GM18520 (cell line): ENCODE measurements at regions not wholly inside any gene's neighbourhood (a gene's known extent, or its start where the extent isn't known, plus 50 kb on each side); places are given as distances from the start of the nearest gene placed in this dataset.
"Not testable (repeated sequence)": the region's sequence is repeated elsewhere in the genome, so short reads cannot be mapped to it uniquely, and the experiment has no call there.

Experiments used
- ATAC-seq: cut with Tn5 transposase; IDR thresholded peaks from one replicate; pipeline ENCODE4 v1.9.1; 2021; ENCODE audit not compliant: unreplicated experiment

DNA sequence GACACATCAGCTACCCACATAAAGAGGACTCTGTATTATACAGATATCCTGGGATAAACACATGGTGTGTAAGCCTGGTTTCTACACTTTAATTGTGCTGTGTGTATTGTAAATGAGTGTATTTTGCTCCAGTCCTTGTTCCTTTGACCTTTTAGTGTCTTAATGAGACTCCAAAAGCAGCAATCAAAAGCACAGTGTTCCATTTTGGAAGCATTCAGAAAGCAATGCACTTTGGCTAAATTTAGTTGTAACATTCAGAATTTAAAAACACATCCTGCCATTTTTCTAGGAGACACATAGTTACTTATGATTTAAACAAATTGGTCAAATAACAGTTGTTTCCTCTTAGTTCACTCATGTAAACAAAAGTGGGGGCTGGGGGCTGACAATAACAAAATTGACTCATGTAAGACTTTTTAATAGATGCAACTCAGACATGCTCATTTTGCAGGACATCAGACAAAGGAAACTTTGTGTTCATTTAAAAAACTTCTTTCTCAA, 122.2 kb downstream of the GPR37 start:
- no peak for ATAC-seq

- ATAC-seq = no peak
Observed at GRCh38 chr7:124635416-124635815, 130.2 kb downstream of the GPR37 start.

DNA sequence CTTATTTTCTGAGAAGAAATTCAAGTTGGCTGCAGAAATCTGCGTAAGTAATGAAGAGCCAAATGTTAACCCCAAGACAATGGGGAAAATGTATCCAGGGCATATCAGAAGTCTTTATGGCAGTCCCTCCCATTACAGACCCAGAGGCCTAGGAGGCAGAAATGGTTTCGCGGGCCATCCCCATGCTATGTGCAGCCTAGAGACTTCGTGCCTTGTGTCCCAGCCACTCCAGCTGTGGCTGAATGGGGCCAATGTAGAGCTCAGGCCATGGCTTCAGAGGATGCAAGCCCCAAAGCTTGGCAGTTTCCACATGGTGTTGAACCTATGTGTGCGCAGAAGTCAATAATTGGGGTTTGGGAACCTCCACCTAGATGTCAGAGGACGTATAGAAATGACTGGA, 131.9 kb downstream of the GPR37 start:
- no peak for ATAC-seq

GRCh38 chr7:124630395-124630794, 135.2 kb downstream of the GPR37 start:
- ATAC-seq = no peak

GRCh38 chr7:124618871-124619270, 146.7 kb downstream of the GPR37 start:
- ATAC-seq = no peak

GRCh38 chr7:124618051-124618450, 147.5 kb downstream of the GPR37 start:
- not testable (repeated sequence) for ATAC-seq

DNA sequence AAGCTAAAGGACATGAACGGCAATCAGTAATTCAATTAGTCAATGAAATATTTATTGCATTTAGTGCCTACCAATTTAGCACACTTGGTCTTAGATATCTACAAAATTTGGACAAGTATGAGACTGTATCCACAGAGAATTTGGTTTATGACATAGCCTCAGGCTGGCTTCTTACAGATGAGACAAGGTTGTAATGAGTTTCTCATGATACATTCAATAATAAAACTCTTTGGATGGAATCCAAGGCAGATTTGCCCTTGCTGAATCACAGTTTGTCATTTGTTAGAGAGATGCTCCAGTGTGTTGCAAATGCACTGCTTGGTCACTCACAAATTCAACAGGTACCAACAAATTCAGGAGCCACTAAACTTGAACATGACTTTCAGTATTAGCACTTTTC, 162.5 kb downstream of the GPR37 start:
- no peak for ATAC-seq

GRCh38 chr7:124597509-124597908, 168.1 kb downstream of the GPR37 start:
- no peak for ATAC-seq

- no peak for ATAC-seq
Observed at GRCh38 chr7:124596881-124597280, 168.7 kb downstream of the GPR37 start.

DNA sequence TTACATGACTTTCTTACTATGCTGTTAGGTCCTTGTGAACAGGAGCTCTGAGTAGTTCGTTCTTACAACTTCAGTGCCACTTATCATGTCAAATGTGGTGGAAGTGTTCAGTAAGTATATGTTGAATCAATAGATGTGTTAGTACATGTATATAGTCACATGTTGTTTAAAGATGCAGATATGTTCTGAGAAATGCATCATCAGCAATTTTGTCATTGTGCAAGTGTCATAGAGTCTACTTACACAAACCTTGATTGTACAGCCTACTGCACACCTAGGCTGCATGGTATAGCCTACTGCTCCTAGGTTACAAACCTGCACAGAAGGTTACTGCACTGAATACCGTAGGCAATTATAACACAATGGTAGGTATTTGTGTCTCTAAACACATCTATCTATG, 174.8 kb downstream of the GPR37 start:
- ATAC-seq = no peak

DNA sequence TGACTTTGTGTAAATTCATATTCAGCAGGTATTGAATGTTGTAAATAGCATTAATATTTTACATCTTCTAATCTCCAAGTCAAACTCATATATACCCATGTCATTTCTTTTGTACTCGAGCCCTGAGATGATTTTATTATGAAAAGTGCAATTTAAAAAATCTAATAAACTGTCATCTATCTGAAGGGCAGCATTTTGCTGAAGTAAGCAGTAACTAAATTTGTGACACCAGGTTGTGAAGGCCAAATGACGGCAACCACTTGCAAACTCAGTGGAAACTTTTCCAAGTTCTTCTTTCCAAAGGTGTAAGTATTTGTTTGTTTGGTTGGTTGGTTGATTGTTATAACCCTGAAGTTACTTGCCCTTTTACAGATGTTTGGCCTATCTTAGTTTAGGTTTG, 188.3 kb downstream of the GPR37 start:
- no peak for ATAC-seq

DNA sequence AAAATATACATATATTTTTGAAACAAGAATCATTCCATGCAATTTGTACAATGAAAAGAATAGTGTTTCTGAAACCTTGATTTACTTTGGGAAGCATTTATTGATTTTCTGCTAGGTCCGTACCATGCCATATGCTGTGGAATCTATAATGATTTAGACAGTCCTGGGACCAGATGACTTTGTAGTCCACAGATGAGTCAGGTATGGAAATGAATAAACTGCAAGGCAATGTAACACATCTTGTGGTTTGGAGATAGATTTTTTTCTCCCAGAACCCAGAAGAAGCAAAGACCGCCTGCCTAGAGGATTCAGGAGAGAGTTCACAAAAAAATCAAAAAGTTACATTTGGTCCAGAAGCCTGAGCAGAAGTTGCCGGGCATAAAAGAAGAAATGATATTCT, 190.4 kb downstream of the GPR37 start:
- no peak for ATAC-seq

DNA sequence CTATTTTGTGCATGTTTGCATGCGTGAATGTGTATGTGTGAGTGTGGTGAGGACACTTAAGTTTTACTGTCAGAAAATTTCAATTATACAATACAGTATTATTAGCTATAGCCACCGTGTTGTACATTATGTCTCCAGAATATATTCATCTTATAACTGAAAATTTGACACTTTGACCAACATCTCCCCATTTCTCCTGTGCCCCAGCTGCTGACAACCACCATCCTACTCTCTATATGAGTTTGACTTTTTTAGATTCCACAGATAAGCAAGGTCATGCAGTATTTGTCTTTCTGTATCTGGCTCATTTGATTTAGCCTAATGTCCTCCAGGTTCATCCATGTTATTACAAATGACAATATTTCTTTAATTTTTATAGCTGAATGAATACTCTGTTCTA, 195.0 kb downstream of the GPR37 start:
- ATAC-seq = peak; percentile 88

DNA sequence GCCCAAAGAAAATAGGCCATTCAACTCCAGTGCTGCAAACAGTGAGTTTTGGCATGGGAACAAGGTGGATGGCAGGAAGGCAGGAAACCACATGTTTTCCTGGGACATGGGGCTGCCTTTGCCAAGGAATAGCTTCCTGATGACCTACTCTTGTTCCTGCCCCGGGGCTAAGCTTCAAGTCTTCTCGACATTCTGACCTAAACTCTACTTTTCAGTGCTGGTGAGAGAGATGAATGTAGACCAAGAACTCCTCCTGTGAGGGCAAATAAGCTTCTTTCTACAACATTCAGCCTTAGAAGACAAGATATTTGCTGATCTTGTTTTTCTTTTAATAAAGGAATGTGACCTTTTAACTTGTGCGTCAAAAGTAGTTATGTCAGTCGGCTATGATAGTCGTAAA, 199.0 kb downstream of the GPR37 start:
- no peak for ATAC-seq

DNA sequence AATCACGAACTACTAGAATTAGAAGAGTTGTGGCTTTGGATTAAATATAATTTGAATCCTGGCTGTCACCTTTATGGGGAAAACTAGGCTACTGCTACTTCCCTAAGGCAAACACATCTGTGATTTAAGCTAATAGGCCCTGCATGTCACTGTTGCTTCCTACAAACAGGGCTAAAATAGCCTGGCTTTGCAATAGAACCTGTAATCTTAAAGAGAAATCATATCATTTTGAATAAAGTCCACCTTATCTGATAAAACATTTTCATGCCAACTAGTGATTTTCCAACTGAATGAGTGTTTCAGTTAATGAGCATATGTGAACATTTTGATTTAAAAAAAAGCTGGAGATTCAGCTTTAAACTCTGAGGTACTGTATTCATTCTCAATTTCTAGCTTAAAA, 208.0 kb downstream of the GPR37 start:
- no peak for ATAC-seq

- ATAC-seq = no peak
Observed at GRCh38 chr7:124557101-124557500, 208.5 kb downstream of the GPR37 start.

- no peak for ATAC-seq
Observed at GRCh38 chr7:124553502-124553901, 212.1 kb downstream of the GPR37 start.

- no peak for ATAC-seq
Observed at GRCh38 chr7:124552217-124552616, 213.4 kb downstream of the GPR37 start.

GRCh38 chr7:124550036-124550435, 215.6 kb downstream of the GPR37 start:
- ATAC-seq = no peak

GRCh38 chr7:124542476-124542875, 223.1 kb downstream of the GPR37 start:
- ATAC-seq = no peak

GRCh38 chr7:124536156-124536762, 229.3 kb downstream of the GPR37 start:
- no peak for ATAC-seq

DNA sequence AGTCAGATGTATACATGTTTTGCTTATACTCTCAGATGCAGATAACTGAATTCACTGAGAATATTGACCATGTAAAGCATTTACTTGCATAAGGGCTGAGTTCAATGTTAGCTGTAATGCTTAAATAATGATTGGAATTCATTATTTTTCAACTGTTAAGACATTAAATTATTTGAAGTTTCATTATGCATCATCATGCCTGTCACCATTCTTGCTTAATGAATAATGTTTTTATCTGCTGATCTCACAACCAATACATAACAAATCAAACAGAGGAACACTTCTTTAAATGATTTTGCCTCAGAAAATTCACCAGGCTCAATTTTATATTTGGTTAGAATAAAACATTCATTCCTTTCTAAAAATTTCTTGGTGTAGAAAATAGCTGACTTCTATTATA, 233.4 kb downstream of the GPR37 start:
- no peak for ATAC-seq

DNA sequence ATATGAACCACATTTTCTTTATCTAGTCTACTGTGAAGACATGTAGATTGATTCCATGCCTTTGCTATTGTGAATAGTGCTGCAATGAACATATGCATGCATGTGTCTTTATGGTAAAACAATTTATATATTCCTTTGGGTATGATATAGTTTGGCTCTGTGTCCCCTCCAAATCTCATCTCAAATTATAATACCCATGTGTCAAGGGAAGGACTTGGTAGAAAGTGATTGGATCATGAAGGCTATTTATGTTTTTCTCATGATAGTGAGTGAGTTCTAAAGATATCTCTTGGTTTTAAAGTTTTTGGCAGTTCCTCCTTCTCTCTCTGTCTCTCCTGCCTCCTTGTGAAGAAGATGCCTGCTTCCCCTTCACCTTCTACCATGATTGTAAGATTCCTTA, 248.7 kb downstream of the GPR37 start:
- no peak for ATAC-seq
